Brain microvascular endothelial cell (primary cell): ENCODE measurements at regions not wholly inside any gene's neighbourhood (a gene's known extent, or its start where the extent isn't known, plus 50 kb on each side); places are given as distances from the start of the nearest gene placed in this dataset.
"Not testable (repeated sequence)": the region's sequence is repeated elsewhere in the genome, so short reads cannot be mapped to it uniquely, and the experiment has no call there.

Source experiments
- DNase-seq: peaks from one replicate; pipeline ENCODE4 v3.0.0-alpha.2; 2020
- H3K27ac ChIP-seq: fragments of 250-450 bp; sonication (Bioruptor Pico); 2 replicates; pipeline ENCODE4 v1.5.1; 2020; ENCODE audit warnings: mild to moderate bottlenecking, moderate library complexity
- H3K27me3 ChIP-seq: fragments of 250-450 bp; sonication (Bioruptor Pico); replicated peaks from 2 replicates; pipeline ENCODE4 v1.5.1; 2020; ENCODE audit warnings: mild to moderate bottlenecking
- H3K36me3 ChIP-seq: fragments of 250-450 bp; sonication (Bioruptor Pico); replicated peaks from 2 replicates; pipeline ENCODE4 v1.5.1; 2020; ENCODE audit warnings: mild to moderate bottlenecking
- H3K4me3 ChIP-seq: 2 replicates; pipeline ENCODE4 v1.5.1; 2011; ENCODE audit warnings: low read depth, mild to moderate bottlenecking, control low read depth, low read length, moderate library complexity
- CTCF ChIP-seq: IDR thresholded peaks from 2 replicates; pipeline ENCODE4 v1.5.1; 2011; ENCODE audit warnings: low read depth, mild to moderate bottlenecking, moderate library complexity, low read length, control low read depth, inconsistent platforms; ENCODE audit errors: missing control alignments
- in situ Hi-C: cut with HindIII; loops from 2 replicates; pipeline ENCODE4 v1.10.0; 2017; ENCODE audit warnings: low sequenced_read_pairs, low pct_ligation_motif_present

- DNase-seq = no peak
- no peak overlapping the region for H3K27ac ChIP-seq
- H3K27me3 ChIP-seq = no peaks in the 10 kb centered on the region
- no peak for TF ChIP-seq CTCF
- in situ Hi-C loops = no loop called here
- no peaks in the 10 kb centered on the region for H3K36me3 ChIP-seq
- no peak overlapping the region for H3K4me3 ChIP-seq
Measured at GRCh38 chr12:97063292-97063935, 156.4 kb downstream of the NEDD1 start.

- Histone ChIP-seq H3K36me3 (no peaks in the 10 kb centered on the region), H3K4me3 (no peak overlapping the region), H3K27ac (no peak overlapping the region), H3K27me3 (no peaks in the 10 kb centered on the region)
- in situ Hi-C loops = no loop called here
- no peak for TF ChIP-seq CTCF
- DNase-seq = no peak
Measured at GRCh38 chr12:97075161-97075933, 168.3 kb downstream of the NEDD1 start.

- H3K27me3 ChIP-seq = no peaks in the 10 kb centered on the region
- no peak for DNase-seq
- in situ Hi-C loops = no loop called here
- no peak for TF ChIP-seq CTCF
- no peak overlapping the region for H3K4me3 ChIP-seq
- no peaks in the 10 kb centered on the region for H3K36me3 ChIP-seq
- no peak overlapping the region for H3K27ac ChIP-seq
Measured at GRCh38 chr12:97075934-97076630, 169.0 kb downstream of the NEDD1 start.

GRCh38 chr12:97076912-97077311 lies 169.9 kb downstream of the NEDD1 start:
- DNase-seq, H3K4me3 ChIP-seq, H3K27ac ChIP-seq, H3K36me3 ChIP-seq, H3K27me3 ChIP-seq, in situ Hi-C loops: not testable (repeated sequence)

GRCh38 chr12:97082029-97082428 lies 175.0 kb downstream of the NEDD1 start:
- no peak for TF ChIP-seq CTCF
- H3K36me3 ChIP-seq = no peaks in the 10 kb centered on the region
- DNase-seq = no peak
- in situ Hi-C loops = no loop called here
- no peaks in the 10 kb centered on the region for H3K27me3 ChIP-seq
- no peak overlapping the region for H3K4me3 ChIP-seq
- no peak overlapping the region for H3K27ac ChIP-seq

- Histone ChIP-seq H3K4me3 (no peak overlapping the region), H3K27me3 (no peaks in the 10 kb centered on the region), H3K27ac (no peak overlapping the region), H3K36me3 (no peaks in the 10 kb centered on the region)
- in situ Hi-C loops = no loop called here
- no peak for DNase-seq
- TF ChIP-seq CTCF = no peak
Measured at GRCh38 chr12:97093187-97093683, 186.2 kb downstream of the NEDD1 start.
